Prostate gland (tissue), 2 donors: ENCODE measurements at regions not wholly inside any gene's neighbourhood (a gene's known extent, or its start where the extent isn't known, plus 50 kb on each side); places are given as distances from the start of the nearest gene placed in this dataset.

Source experiments
- DNase-seq: peaks from one replicate; pipeline ENCODE4 v3.0.0-alpha.2; 2019; ENCODE audit warnings: low spot score
- H3K27ac ChIP-seq, 2 donors: fragments of 200-600 bp; sonication (generic); 2 replicates each; pipeline ENCODE4 v1.5.1; 2017 to 2019
- H3K27me3 ChIP-seq: fragments of 200-600 bp; sonication (generic); replicated peaks from 2 replicates; pipeline ENCODE4 v1.5.1; 2019; ENCODE audit not compliant: insufficient read depth
- H3K36me3 ChIP-seq, 2 donors: fragments of 200-600 bp; sonication (generic); 1 replicate in 1 of 2; 2 replicates in 1 of 2; pipeline versions ENCODE4 v1.5.1 to v1.8.1; 2017 to 2019
- H3K4me1 ChIP-seq: fragments of 200-600 bp; sonication (generic); replicated peaks from 2 replicates; pipeline ENCODE4 v1.5.1; 2019
- H3K4me3 ChIP-seq, 2 donors: fragments of 200-600 bp; sonication (generic); 2 replicates each; pipeline ENCODE4 v1.5.1; 2017 to 2019
- H3K9me3 ChIP-seq: fragments of 200-600 bp; sonication (generic); 2 replicates; pipeline ENCODE4 v1.5.1; 2017
- CTCF ChIP-seq, 4 experiments: fragments of 200-600 bp in 2 of 4; fragments of 450-650 bp in 2 of 4; sonication (generic) in 2 of 4; IDR thresholded peaks; 1 replicate in 3 of 4; 2 replicates in 1 of 4; pipeline ENCODE4 v1.5.1; 2016 to 2019; ENCODE audit warnings: antibody characterized with exemption in 4 of 4, mild to moderate bottlenecking in 2 of 4, moderate library complexity in 2 of 4
- POLR2A ChIP-seq: fragments of 450-650 bp; IDR thresholded peaks from one replicate; pipeline ENCODE4 v1.6.1; 2016; ENCODE audit warnings: antibody characterized with exemption, mild to moderate bottlenecking
- POLR2AphosphoS5 ChIP-seq: sonication (generic); formaldehyde crosslinking; IDR thresholded peaks from one replicate; pipeline ENCODE4 v1.6.1; 2017; ENCODE audit warnings: antibody characterized with exemption
- WGBS: methylation state at CpG from one replicate; pipeline ENCODE4 v1.1.5; 2018; 5-methylcytosine and 5-hydroxymethylcytosine counted together
- intact Hi-C: fragments of 100-400 bp; cut with DNase I; formaldehyde crosslinking; loops from one replicate; pipeline ENCODE4 v1.14.2; 2022

GRCh38 chr11:11016943-11017342 lies 159.1 kb upstream of the ZBED5 start:
- intact Hi-C loops = no loop called here
- no peak overlapping the region for H3K27ac ChIP-seq
- no peaks in the 10 kb centered on the region for H3K27me3 ChIP-seq
- no peaks in the 10 kb centered on the region for H3K4me1 ChIP-seq
- TF ChIP-seq POLR2AphosphoS5 (no peak), CTCF (IDR thresholded peaks at IDR 0.05) (no peak), POLR2A (no peak)
- no peaks in the 10 kb centered on the region for H3K36me3 ChIP-seq
- no peak overlapping the region for H3K4me3 ChIP-seq
- no peaks in the 10 kb centered on the region for H3K9me3 ChIP-seq
- no peak for DNase-seq

- no peak overlapping the region for H3K27ac ChIP-seq
- H3K4me1 ChIP-seq = no peaks in the 10 kb centered on the region
- intact Hi-C loops = no loop called here
- DNase-seq = no peak
- no peak overlapping the region for H3K4me3 ChIP-seq
- TF ChIP-seq POLR2A = no peak
- WGBS = 92% methylated on average over 2 of the region's 2 CpGs
- H3K27me3 ChIP-seq = no peaks in the 10 kb centered on the region
- no peaks in the 10 kb centered on the region for H3K9me3 ChIP-seq
- no peaks in the 10 kb centered on the region for H3K36me3 ChIP-seq
Observed at GRCh38 chr11:11016068-11016467, 158.2 kb upstream of the ZBED5 start.

GRCh38 chr11:11011617-11012016 lies 153.8 kb upstream of the ZBED5 start:
- 83% methylated on average over 5 of the region's 5 CpGs for WGBS
- no peaks in the 10 kb centered on the region for H3K27me3 ChIP-seq
- intact Hi-C loops = no loop called here
- TF ChIP-seq POLR2AphosphoS5 (no peak), POLR2A (no peak), CTCF (IDR thresholded peaks at IDR 0.05) (no peak)
- no peaks in the 10 kb centered on the region for H3K9me3 ChIP-seq
- H3K36me3 ChIP-seq = no peaks in the 10 kb centered on the region
- no peak for DNase-seq
- no peaks in the 10 kb centered on the region for H3K4me1 ChIP-seq
- no peak overlapping the region for H3K27ac ChIP-seq
- no peak overlapping the region for H3K4me3 ChIP-seq

- Histone ChIP-seq H3K27ac (no peak overlapping the region), H3K4me3 (no peak overlapping the region), H3K36me3 (no peaks in the 10 kb centered on the region), H3K9me3 (no peaks in the 10 kb centered on the region), H3K27me3 (no peaks in the 10 kb centered on the region), H3K4me1 (no peaks in the 10 kb centered on the region)
- WGBS = 31% methylated on average over 8 of the region's 8 CpGs
- DNase-seq = peak; percentile 25
- TF ChIP-seq POLR2AphosphoS5 (no peak), CTCF (IDR thresholded peaks at IDR 0.05) (peak in 2 of 4 experiments; percentile 30 to 38)
- intact Hi-C loops = no loop called here
Observed at GRCh38 chr11:11010624-11011127, 152.8 kb upstream of the ZBED5 start.

- WGBS = 76% methylated on average over 4 of the region's 4 CpGs
Observed at GRCh38 chr11:11009179-11009578, 151.3 kb upstream of the ZBED5 start.

More at GRCh38 chr11:11009179-11009578, 151.3 kb upstream of the ZBED5 start:
- no peaks in the 10 kb centered on the region for H3K4me1 ChIP-seq
- intact Hi-C loops = no loop called here
- no peak overlapping the region for H3K4me3 ChIP-seq
- no peaks in the 10 kb centered on the region for H3K27me3 ChIP-seq
- DNase-seq = no peak
- TF ChIP-seq CTCF (IDR thresholded peaks at IDR 0.05) = no peak
- no peak for TF ChIP-seq POLR2AphosphoS5
- no peak for TF ChIP-seq POLR2A
- no peaks in the 10 kb centered on the region for H3K36me3 ChIP-seq
- no peak overlapping the region for H3K27ac ChIP-seq
- no peaks in the 10 kb centered on the region for H3K9me3 ChIP-seq
